ENCODE measurements at regions not wholly inside any gene's neighbourhood (a gene's known extent, or its start where the extent isn't known, plus 50 kb on each side); places are given as distances from the start of the nearest gene placed in this dataset.

DNA sequence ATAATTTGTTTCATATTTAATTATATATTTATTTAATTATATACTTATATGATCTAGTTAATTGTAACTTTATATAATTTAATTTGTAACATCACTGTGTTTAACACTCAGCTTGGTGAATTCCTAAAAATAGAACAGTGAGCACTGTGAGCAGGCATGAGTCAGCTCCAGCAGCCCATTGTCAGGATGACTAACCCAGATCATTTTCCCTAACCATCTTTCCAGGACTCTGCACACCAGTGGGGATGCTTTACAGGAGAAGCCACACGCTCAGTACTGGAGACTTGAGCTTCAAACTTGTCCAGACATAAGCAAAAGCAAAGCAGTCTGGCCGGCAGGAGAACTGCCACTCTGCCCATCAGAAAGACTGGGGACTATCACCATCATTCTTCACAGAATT lies 446.2 kb upstream of the TRPC7 start:
- no peak for DNase-seq (ENCODE audit: low read depth in 4 of 4, low spot score in 1 of 4)

DNA sequence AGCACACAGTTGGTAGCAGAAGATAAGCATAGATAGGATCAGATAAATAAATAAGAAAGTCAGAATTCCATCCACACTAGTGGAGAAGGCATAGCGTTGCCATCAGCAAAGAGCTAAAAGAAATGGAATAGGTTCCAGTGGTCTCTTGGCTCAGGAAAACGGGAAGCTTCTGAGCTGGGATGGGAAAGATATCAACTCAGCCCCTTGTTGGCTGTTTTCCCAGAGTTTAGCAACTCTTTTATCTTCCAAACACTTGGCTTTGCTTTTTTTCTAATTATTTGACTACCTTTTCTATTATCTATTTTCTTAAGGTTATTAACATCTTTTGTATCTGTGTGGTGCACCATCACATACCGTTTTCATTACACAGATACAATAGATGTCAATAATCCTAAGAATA lies 445.7 kb upstream of the TRPC7 start:
- no peak for DNase-seq (ENCODE audit: low read depth in 4 of 4, low spot score in 1 of 4)

DNA sequence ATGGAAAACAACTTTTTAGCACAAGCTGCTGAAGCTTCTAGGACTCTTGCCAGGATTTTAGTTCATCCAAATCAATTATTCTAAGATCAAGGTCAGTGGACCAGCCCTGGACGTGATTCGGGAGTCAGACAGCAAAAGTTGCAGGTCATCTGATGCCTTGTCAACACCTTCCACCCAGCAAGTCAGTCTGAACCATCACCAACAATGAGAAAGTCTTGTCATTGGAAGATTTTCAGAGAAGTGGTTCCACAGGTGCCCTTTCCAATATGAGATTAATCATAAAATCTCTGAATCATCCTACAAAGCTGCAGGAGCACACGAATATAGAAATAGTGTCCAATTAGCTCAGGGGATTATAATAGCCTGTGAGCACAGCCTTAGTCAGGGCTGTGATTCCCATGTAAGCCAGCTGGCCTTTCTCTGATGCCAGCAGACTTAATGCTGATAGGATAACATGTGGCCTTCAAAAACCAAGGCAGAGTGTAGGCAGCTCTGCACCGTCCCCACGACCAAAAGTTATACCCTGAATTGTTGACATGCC lies 445.0 kb upstream of the TRPC7 start:
- DNase-seq (ENCODE audit: low read depth in 4 of 4, low spot score in 1 of 4) = no peak

DNA sequence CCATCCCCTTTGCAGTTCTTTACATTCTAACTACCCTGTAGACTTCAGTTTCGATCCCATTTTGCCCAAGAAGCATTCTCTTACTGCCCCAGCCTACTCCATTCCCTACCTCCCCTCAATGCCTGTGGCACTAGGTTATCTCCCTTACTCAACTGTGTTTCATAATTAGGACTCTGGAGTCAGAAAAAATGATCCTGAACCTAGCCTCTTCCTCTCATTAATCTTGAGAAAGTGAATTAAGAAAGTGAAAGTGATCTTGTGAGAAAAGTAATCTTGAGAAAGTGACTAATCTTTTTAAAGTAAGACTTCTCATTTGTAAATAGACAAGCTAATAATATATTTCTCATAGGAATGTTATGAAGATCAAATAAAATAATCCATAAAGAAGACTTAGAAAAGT lies 444.0 kb upstream of the TRPC7 start:
- no peak for DNase-seq (ENCODE audit: low read depth in 4 of 4, low spot score in 1 of 4)

DNA sequence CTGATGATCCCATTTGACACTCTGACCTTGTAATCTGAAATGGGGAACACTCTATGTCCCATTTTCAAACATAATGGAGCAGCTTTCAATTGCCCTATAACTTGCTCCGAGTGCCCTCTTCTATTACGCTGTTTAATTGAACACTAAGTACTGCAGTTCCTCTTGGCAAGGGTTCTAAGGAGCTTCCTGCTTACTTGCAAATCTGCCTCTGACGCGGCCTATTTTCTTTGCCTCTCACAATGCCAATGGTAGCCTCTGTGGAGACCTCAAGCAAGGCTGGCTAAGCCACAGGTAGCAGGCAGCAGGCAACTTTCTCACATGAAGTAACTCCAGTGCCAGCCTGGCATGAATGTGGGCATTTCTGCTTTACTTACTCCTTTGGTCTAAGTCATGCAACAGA lies 443.4 kb upstream of the TRPC7 start:
- DNase-seq (ENCODE audit: low read depth in 4 of 4, low spot score in 1 of 4) = no peak

DNA sequence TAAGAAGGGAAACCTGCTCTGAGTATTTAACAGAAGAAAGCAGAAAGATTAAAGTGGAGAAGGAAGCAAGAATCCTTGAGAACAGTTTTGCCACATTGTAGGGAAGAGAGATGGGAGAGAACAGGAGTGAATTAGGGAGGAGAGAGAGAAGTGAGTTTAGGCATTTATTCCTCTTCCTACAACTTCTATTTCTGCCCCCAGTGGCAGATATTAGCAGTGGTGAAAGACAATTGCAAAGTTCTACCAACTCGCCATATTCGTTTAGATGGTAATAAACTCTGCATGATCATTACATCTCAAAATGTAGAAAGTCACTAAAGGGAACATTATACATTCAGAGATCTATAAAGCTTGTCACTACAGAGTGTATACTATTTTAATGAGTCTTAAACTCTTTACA lies 440.1 kb upstream of the TRPC7 start:
- DNase-seq (ENCODE audit: low read depth in 4 of 4, low spot score in 1 of 4) = no peak

DNA sequence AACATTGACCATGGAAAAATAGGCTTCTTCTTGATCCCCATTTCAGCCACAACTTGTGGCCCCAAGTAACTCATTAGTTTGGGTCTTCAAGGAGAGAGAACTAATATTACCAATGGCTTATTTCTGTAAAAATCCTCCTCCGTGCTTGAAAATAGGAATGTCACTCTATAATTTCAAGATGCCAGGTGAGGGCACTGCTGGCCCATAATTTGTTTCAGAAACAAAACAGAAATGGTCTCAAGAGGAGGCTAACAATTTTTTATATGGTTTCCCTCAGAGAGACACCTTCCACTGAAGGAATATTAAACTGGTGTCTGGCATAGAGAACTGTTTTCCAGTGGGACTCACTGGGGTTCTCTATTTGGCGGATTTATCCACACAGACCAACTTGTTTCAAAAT lies 437.0 kb upstream of the TRPC7 start:
- DNase-seq (ENCODE audit: low read depth in 4 of 4, low spot score in 1 of 4) = no peak

DNA sequence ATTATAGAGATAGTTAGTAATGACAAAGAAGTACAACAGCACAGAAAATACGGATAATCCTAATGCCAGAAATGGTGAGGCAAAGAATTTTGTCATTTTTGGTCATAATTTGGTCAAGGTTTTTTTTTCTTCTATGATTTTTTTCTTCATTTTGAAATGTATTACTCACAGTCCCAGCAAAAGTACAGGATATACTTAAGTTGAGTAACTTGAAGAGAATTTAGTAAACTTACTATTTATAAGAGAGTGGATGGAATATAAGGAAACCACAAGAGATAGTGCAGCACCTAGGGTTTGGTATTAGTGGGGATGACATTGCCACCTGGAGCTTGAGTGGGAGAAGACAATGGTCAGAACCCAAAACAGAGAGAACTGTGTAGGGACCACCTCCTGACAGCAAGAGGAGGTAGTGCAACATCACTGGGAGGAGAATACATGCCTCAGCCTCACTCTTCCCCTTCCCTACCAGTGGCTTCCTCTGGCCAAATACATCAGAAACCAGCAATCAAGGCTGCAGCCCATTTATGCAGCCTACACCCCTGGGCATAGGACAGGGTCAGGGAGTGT lies 434.5 kb upstream of the TRPC7 start:
- no peak for DNase-seq (ENCODE audit: low read depth in 4 of 4, low spot score in 1 of 4)

DNA sequence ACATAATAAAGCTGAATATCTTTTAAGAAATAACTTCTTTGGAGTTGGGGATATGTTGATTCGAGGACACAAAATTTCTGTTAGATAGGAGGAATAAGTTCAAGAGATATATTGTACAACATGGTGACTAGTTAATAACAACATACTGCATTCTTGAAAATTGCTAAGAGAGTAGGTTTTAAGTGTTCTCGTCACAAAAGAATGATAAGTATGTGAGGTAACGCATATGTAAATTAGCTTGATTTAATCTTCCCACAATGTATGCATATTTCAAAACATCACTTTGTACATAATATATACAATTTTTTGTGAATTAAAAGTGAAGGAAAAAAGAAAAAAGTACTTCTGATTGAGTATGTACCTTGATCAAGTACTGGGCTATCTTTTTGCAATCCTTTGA lies 428.0 kb upstream of the TRPC7 start:
- no peak for DNase-seq (ENCODE audit: low read depth in 4 of 4, low spot score in 1 of 4)

DNA sequence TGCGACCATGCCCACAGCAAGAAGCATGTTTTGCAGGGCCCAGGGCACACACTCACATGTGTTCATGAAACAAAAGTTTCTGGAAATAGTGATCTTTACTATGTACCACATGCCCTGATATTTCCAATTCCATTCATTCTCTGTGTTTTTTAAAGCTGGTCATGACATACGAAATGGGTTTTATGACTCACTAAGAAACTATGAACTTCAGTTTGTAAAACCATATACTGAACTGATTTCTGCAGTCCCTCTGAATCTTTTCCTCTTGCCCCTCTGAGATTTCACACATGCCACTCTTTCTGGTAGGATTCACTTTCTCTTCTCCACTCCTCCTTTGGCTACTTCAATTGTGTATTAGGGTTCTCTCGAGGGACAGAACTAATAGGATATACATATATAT lies 416.1 kb upstream of the TRPC7 start:
- DNase-seq (ENCODE audit: low read depth in 4 of 4, low spot score in 1 of 4) = no peak

DNA sequence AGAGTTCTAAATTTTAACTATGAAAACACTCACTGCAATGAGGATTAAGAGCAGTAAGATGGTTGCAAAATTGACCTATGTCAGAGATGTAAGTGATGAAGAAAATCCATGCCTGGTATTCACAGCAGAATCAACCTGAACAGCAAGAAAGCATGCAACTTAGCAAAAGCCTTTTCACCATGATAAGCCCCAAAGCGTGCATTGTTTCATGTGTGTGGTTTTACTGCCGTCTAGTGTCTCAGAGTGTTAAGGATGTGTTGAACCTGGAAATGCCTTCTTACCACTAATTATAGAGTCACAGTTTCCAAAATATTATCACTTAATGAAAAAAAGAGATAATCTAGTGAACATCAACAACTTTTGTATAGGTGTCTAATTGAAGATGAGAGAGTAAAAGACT lies 415.2 kb upstream of the TRPC7 start:
- DNase-seq (ENCODE audit: low read depth in 4 of 4, low spot score in 1 of 4) = no peak

DNA sequence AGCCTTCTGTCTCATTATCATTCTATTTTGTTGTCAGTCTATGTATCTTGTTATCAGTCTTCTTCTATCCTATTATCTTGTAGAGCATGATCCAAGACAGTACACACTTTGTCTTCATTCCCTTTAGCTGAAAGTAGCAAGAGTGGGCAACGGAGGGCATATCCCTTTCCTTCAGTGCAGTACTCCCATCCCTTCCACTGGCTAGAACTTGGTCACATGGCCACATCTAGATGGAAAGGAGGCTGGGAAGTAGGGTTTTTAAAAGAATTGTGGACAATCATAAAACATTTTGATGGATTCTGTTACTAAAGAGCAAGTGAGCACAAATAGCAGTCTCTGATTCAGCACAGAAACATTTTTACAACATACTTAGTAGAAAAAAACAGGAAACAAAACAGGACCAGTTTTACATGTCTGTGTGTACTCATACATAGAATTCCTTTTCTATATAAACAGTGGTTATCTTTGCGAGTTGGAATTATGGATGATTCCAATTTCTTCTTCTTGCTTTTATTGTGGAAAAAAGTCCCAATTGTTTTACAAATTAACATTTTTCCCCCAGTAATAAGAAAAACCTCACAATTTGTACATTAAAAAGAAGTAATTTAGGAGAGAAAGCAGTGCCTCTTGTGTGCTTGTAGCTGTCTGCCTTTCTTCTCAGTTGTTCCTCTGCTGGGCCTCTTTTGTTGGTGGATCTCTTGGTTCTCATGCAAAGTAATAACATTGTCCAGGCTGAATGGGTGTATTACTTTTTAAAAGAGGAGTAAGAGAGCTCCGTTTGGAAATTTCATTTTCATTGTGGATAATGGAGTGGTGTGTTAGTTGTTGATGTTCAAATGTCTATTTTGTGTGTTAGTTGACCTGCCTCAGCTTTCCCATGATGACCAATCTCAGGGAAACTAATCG lies 410.9 kb upstream of the TRPC7 start:
- no peak for DNase-seq (ENCODE audit: low read depth in 4 of 4, low spot score in 1 of 4)

DNA sequence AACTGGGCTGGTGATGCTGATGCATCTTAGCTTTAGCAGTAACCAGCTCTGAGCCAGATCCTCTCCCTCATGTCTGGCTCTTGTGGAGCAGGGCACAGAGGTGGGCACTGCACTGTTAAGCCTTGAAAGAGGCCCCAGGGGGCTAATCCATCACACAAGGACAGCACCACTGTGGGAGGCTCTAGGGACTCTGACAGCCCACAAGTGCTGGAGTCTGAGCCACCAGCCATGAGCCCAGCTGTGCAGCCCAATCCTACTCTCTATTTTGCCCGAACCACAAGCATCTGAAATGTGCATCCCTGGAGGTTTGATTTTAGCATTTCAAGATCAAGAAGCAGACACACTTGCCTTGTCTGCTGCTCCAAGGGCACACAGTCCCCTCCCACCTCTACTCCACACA lies 407.1 kb upstream of the TRPC7 start:
- no peak for DNase-seq (ENCODE audit: low read depth in 4 of 4, low spot score in 1 of 4)

DNA sequence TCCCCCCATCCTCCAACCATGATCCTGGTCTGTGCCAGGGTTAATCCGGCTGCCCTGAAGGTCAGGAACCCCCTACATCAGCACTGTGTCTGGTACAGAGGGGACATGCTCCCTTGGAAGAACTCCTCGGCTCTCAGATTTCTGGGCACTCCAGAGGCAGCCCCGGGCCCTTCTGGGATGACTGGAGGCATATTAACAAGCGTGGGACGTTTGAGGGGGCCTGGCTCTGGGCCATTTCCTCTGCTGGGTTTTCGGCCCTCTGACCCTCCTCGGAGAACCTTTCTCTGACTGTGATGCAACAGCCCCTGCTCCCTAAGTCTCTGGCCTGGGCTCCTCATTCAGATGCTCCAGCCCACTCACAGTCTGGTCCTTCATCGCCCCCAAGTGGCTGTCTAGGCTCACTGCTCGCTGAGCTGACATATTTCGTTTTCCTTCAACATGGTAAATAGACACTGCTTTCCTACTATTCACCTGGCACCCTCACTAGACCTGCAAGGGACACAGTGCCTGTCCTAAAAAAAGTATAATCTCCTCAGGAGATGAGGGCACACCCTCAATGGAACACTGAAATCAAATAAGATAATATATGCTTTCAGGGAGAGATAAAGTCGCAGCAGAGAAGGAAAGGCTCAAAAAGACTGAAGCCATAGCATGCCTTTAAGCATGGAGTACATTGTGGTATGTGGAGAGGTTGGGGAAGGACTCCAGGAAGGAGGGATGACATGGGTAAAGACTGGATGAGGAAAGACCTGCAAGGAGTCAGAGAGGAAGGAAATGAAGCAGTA lies 404.7 kb upstream of the TRPC7 start:
- no peak for DNase-seq (ENCODE audit: low read depth in 4 of 4, low spot score in 1 of 4)

DNA sequence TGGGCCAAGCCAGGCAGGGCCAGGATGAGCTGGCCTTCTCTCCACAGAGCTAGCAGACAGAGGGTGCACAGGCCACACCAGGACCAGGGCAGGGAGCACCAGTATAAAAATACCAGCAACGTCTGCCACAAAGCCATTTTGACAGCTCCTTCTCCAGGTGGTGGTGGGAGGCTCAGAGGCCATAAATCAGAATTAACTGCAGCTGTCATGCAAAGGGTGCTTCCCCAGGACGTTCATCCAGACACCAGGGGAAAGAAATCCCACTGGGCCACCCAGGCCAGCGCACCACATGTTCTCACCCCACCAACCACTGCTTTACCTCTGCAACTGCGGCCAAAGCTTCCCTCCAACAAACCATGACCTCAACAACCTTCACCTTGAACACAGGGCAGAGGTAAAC lies 403.7 kb upstream of the TRPC7 start:
- DNase-seq (ENCODE audit: low read depth in 4 of 4, low spot score in 1 of 4) = no peak

DNA sequence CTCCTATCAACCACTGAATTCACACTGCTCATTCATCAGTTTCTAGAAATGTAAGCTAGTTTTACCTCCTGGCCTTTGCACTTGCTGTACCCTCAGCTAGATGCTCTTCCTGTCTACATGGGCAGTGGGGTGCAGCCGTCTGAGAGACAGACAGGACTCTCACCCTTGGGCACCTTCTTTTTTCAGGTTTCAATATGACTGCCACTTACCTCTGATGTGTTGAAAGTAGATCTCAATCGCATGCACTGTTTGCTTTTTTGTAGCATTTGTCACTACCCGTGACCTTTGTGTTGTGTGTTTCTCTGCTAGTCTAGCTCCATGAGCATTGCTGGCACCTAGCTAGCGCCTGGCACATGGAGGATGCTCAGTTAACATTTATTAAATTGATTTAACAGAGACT lies 403.1 kb upstream of the TRPC7 start:
- no peak for DNase-seq (ENCODE audit: low read depth in 4 of 4, low spot score in 1 of 4)

DNA sequence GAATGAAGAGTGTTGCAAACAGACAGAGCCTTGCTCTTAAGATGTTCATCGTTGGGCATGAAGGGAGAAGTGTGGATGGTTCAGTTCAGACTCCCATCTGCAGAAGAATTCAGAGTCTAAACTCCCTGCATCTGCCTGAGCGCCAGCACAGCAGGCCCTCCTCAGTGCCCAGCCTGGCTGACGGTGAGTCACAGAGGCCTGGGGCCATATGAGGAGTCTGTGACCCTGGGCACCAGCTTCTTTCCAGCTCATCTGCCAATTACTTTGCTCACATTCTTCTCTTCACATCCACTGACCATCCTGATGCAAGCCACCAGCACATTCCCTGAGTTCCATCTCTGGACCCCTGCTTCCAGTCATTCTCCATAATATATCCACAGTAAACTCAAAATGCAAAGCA lies 401.1 kb upstream of the TRPC7 start:
- DNase-seq (ENCODE audit: low read depth in 4 of 4, low spot score in 1 of 4) = no peak

DNA sequence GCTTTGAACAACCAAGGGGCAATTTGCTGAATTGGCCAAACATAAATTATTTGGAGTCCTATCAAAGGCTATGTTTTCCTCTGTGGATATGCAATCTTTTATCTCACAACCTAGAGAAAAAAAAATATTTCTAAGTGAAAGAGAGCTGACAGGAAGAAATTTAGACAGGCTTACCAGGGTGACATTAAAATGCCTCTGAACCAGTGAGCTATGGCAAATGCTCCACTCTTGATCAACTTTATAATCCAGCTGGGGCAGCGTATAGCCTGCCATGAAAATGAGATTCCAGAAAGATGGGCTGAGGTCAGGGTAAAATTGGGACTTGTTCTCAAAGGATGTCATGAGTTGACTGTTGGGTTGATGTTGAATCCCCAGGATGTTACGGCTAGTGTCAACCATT lies 399.3 kb upstream of the TRPC7 start:
- DNase-seq (ENCODE audit: low read depth in 4 of 4, low spot score in 1 of 4) = no peak

DNA sequence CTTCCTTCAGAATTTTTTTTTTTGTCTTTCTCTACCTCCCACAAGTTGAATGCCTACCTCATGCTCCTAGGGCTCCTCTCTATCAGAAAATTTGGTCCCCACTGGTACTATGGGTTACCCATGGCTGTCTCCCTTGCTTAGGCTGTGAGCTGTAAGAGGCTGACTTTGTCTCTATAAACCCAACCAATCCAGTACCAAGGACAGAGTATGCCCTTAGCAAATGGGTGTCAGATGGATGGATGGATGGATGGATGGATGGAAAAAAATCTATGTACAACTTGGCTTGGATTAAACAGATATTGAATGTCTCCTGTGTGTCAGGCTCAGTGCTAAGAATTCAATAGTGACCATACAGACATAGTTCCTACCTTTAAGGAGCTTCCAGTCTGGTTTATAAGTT lies 398.2 kb upstream of the TRPC7 start:
- DNase-seq (ENCODE audit: low read depth in 4 of 4, low spot score in 1 of 4) = no peak

DNA sequence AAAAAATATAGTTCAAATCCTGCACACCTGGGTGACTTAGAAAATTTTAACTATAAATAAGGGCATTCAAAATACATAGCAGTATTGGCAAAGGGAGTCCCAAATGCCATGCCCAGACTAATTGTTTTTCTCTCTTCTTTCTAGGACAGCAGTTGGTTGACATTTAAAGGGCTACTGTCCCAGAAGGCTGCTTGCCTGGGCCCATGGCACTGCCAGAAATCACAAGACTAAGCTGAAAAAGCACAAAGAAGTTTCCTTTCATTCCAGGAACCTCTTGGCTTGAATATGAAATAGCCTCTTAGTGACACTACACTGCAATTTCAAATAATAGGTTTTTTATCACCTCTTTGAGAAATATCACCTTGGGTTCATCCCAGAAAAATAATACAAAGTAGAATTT lies 388.9 kb upstream of the TRPC7 start:
- no peak for DNase-seq (ENCODE audit: low read depth in 4 of 4, low spot score in 1 of 4)

DNA sequence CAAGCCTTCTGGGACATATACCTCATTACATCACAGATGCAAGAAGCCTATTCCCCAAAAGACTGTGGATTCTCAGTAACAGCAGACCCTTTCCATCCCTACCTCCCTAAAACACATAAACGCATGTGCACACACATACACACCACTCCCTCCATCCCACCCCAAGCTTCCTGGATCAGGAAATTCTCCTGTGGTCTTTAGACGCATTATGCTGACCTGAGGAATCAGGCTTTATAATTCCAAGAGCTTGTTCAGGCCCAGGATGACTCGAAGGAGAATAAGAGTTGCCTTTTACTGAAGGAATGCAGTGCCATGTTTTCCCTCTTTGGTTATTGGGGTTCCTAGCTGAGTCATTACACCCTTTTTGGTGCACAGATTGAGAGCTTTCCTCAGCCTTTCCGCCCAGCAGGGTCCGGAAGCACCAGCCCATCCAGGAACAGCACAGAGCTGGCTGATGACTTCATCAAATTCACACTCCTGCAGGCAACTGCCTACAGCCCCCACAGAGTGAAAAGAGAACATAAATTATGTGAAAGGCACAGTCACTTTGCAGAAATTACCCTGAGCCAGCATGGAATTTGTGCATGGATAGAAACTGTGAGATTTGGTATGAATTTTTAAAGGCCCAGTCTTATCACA lies 385.0 kb upstream of the TRPC7 start:
- no peak for DNase-seq (ENCODE audit: low read depth in 4 of 4, low spot score in 1 of 4)

DNA sequence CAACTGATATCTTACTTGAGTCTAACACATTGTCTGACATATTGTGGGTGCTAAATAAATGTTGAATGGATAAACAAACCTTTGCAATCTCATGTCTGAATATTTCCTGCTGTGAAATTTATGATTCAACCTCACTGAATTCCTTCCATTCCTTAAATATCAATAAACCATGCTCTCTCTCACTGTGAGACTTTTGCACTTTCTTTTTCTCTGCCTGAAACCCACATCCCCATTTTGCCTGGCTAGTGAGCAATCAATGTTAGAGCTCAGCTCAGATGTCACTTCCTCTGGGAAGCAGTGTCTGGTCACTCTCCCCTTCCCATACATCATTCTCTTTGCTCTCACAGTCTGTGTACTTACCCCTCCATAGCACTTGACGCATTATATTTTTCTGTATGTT lies 383.7 kb upstream of the TRPC7 start:
- DNase-seq (ENCODE audit: low read depth in 4 of 4, low spot score in 1 of 4) = no peak

Measured in stimulated activated CD4-positive, alpha-beta T cell treated with anti-CD3 and anti-CD28 coated beads, Interleukin-1b, Interleukin-23, amount 100 ng/mL, for 24 hours (primary cell).